ENCODE measurements at regions not wholly inside any gene's neighbourhood (a gene's known extent, or its start where the extent isn't known, plus 50 kb on each side); places are given as distances from the start of the nearest gene placed in this dataset.

GRCh38 chr1:55546553-55546952 lies 331.4 kb upstream of the USP24 start:
- intact Hi-C loops (cut with DNase I; ENCODE audit: low total_unique reads) (no loop called here), in situ Hi-C loops (cut with MboI; ENCODE audit: low pct_ligation_motif_present in 1 of 4, low pct_unique_long_range_greater_than_20kb in 1 of 4, low sequenced_read_pairs in 3 of 4) (no loop called here)
- Histone ChIP-seq H3K27me3 (no peaks in the 10 kb centered on the region), H3K4me3 (no peak overlapping the region), H3K27ac (no peak overlapping the region), H3K9me3 (no peaks in the 10 kb centered on the region), H3K4me1 (no peaks in the 10 kb centered on the region), H3K36me3 (no peaks in the 10 kb centered on the region)
- WGBS, 2 donors (ENCODE audit: low coverage in 1 of 2) = 89% methylated on average over 1 of the region's 1 CpG
- TF ChIP-seq EP300 (IDR thresholded peaks at IDR 0.05; ENCODE audit: low read depth) = no peak
- no peak for DNase-seq

DNA sequence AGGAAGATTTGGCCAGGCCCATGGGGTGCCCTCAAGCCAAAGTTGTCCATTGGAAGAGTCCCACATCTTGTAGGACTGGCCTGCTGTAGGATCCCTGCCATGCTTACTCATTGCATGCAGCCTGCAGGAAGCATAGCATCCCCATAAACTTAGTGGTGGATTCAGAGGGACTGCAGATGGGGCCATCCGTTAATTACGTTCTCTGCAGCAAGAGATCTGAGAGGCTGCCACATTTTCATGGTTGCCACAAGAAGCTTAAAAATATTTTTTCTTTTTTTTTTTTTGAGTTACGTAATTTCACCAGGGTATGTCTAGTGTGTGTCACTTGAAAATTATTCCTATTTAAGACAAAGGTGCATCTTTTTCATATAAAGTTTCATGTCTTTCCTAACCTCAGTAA lies 329.7 kb upstream of the USP24 start:
- TF ChIP-seq POLR2A (IDR thresholded peaks at IDR 0.05) (no peak), EP300 (IDR thresholded peaks at IDR 0.05; ENCODE audit: low read depth) (no peak), POLR2AphosphoS5 (IDR thresholded peaks at IDR 0.05) (no peak)
- TF ChIP-seq, protein P1, sequence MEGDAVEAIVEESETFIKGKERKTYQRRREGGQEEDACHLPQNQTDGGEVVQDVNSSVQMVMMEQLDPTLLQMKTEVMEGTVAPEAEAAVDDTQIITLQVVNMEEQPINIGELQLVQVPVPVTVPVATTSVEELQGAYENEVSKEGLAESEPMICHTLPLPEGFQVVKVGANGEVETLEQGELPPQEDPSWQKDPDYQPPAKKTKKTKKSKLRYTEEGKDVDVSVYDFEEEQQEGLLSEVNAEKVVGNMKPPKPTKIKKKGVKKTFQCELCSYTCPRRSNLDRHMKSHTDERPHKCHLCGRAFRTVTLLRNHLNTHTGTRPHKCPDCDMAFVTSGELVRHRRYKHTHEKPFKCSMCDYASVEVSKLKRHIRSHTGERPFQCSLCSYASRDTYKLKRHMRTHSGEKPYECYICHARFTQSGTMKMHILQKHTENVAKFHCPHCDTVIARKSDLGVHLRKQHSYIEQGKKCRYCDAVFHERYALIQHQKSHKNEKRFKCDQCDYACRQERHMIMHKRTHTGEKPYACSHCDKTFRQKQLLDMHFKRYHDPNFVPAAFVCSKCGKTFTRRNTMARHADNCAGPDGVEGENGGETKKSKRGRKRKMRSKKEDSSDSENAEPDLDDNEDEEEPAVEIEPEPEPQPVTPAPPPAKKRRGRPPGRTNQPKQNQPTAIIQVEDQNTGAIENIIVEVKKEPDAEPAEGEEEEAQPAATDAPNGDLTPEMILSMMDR (IDR thresholded peaks at IDR 0.05) = no peak
- intact Hi-C loops (cut with DNase I; ENCODE audit: low total_unique reads) = no loop called here
- H3K27me3 ChIP-seq = no peaks in the 10 kb centered on the region
- no peaks in the 10 kb centered on the region for H3K9me3 ChIP-seq
- no peak for DNase-seq
- H3K4me3 ChIP-seq = no peak overlapping the region
- H3K27ac ChIP-seq = no peak overlapping the region
- in situ Hi-C loops (cut with MboI; ENCODE audit: low pct_ligation_motif_present in 1 of 4, low pct_unique_long_range_greater_than_20kb in 1 of 4, low sequenced_read_pairs in 3 of 4) = no loop called here
- H3K4me1 ChIP-seq = no peaks in the 10 kb centered on the region
- no peaks in the 10 kb centered on the region for H3K36me3 ChIP-seq
- WGBS, 2 donors (ENCODE audit: low coverage in 1 of 2) = 82 to 91% methylated on average over 3 of the region's 3 CpGs

GRCh38 chr1:55542901-55543504 lies 327.8 kb upstream of the USP24 start:
- intact Hi-C loops (cut with DNase I; ENCODE audit: low total_unique reads) (no loop called here), in situ Hi-C loops (cut with MboI; ENCODE audit: low pct_ligation_motif_present in 1 of 4, low pct_unique_long_range_greater_than_20kb in 1 of 4, low sequenced_read_pairs in 3 of 4) (no loop called here)
- H3K9me3 ChIP-seq = no peaks in the 10 kb centered on the region

DNA sequence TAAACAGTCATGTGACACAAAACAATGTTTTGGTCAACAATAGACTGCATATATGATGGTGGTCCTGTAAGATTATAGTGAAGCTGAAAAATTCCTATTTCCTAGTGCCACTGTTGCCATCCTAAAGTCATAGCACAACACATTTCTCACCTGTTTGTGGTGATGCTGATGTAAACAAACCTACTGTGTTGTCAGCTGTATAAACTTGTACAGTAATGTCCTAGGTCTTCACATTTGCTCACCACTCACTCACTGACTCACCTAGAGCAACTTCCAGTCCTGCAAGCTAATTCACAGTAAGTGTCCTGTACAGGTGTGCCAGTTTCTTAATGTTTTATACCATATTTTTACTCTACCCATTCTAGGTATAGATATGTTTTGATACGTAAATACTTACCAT lies 326.1 kb upstream of the USP24 start:
- H3K27me3 ChIP-seq = no peaks in the 10 kb centered on the region
- H3K36me3 ChIP-seq = no peaks in the 10 kb centered on the region
- intact Hi-C loops (cut with DNase I; ENCODE audit: low total_unique reads) = no loop called here
- WGBS, 2 donors (ENCODE audit: low coverage in 1 of 2) = 91% methylated on average over 1 of the region's 1 CpG; no CpG with 5 or more reads in 1 of the 2 donors
- no peak overlapping the region for H3K27ac ChIP-seq
- DNase-seq = no peak
- TF ChIP-seq POLR2AphosphoS5 (IDR thresholded peaks at IDR 0.05) = no peak
- no peak for TF ChIP-seq POLR2A (IDR thresholded peaks at IDR 0.05)
- TF ChIP-seq, protein P1 (IDR thresholded peaks at IDR 0.05) = no peak
- TF ChIP-seq EP300 (IDR thresholded peaks at IDR 0.05; ENCODE audit: low read depth) = no peak
- peaks cover 0 to 8% (median under 1%) of the 10 kb centered on the region in 4 donors for H3K4me1 ChIP-seq
- in situ Hi-C loops (cut with MboI; ENCODE audit: low pct_ligation_motif_present in 1 of 4, low pct_unique_long_range_greater_than_20kb in 1 of 4, low sequenced_read_pairs in 3 of 4) = no loop called here
- H3K9me3 ChIP-seq = no peaks in the 10 kb centered on the region
- H3K4me3 ChIP-seq = no peak overlapping the region

More at GRCh38 chr1:55542901-55543504, 327.8 kb upstream of the USP24 start:
- DNase-seq = no peak
- no peak overlapping the region for H3K27ac ChIP-seq
- H3K4me3 ChIP-seq = no peak overlapping the region
- no peaks in the 10 kb centered on the region for H3K36me3 ChIP-seq
- no peak for TF ChIP-seq EP300 (IDR thresholded peaks at IDR 0.05; ENCODE audit: low read depth)
- TF ChIP-seq POLR2AphosphoS5 (IDR thresholded peaks at IDR 0.05) = no peak
- TF ChIP-seq, protein P1 (IDR thresholded peaks at IDR 0.05) = no peak
- no peak for TF ChIP-seq POLR2A (IDR thresholded peaks at IDR 0.05)
- no peaks in the 10 kb centered on the region for H3K4me1 ChIP-seq
- H3K27me3 ChIP-seq = no peaks in the 10 kb centered on the region
